NCI-H345 treated with DMSO at 0.1 percent for 48 hours (cell line): ENCODE measurements at regions not wholly inside any gene's neighbourhood (a gene's known extent, or its start where the extent isn't known, plus 50 kb on each side); places are given as distances from the start of the nearest gene placed in this dataset.
"Not testable (repeated sequence)": the region's sequence is repeated elsewhere in the genome, so short reads cannot be mapped to it uniquely, and the experiment has no call there.

ENCODE experiments used
- DNase-seq: peaks from one replicate; lab custom pipeline; 2025; ENCODE audit not compliant: unreplicated experiment; lab: John Stamatoyannopoulos, UW

- DNase-seq, result no peak
Observed at GRCh38 chr15:95129574-95129973, 898.2 kb downstream of the MCTP2 start.

DNA sequence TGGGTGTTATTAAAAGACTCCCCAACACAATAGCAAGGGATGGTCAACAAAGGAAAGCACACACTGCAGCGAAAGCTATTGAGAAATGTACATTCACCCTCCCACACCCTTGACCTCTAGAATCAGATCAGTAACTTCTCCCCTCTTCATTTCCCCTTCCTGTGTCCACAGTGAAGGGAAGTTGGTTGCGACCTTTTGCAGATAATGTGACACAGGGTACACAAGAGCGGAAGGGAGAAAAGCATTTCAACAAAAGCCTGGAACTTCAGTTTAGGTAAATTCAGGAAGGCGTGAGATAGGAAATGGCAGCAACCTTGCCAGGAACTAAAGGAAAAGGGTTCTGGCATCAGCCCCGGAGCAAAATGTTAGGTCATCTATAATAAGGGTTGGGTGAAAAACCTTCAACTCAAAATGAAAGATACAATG is 899.8 kb downstream of the MCTP2 start:
- DNase-seq, result no peak

DNA sequence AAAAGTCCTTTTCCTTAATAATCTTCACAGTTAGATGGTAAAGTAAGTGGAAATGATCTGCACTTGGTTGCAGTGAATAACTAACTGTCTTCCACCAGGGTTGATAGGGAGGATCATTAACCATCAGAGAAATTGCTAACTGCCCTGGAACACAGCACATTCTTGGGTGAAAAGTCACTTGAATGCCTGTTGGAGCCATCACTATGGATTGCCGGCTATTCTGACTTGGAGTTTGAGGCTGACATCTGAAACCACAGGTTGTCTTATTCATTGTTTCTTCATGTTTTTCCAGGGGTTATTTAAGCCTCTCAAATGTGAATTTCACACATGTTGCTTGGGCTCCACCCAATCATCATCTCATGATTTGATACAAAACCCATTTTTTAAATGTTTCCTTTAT is 901.4 kb downstream of the MCTP2 start:
- DNase-seq, result no peak

- no peak for DNase-seq
Observed at GRCh38 chr15:95134431-95135110, 903.2 kb downstream of the MCTP2 start.

DNA sequence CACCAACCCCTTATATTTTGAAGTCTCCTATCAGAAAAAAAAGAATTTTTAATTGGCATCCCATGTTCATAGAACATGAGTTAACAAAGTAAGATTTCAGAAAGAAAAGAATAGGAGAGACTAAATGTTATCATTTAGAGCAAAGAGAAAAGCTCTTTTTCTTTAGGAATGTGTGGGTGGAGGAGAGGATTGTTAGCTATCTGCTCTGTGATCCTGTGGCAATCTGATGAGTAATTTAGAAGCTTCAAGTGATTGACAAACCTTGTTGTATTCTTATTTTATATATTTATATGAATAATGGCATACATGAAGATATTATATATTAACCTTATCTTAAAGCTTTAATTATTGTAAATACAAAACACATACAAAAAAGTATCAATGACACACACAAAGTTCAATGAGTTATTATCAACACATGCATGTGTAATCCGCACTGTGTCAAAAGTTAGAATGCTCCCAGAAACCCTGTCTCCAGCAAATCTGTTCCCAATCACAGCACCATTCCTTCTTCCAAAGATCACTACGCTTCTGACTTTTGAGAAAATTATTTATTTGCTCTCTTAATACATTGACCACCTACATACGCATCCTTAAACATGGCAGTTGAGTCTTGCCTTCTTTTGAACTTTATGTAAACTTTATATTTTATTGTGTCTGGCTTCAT is 907.4 kb downstream of the MCTP2 start:
- DNase-seq, result no peak

GRCh38 chr15:95141486-95141885 is 910.1 kb downstream of the MCTP2 start:
- DNase-seq, result no peak

DNA sequence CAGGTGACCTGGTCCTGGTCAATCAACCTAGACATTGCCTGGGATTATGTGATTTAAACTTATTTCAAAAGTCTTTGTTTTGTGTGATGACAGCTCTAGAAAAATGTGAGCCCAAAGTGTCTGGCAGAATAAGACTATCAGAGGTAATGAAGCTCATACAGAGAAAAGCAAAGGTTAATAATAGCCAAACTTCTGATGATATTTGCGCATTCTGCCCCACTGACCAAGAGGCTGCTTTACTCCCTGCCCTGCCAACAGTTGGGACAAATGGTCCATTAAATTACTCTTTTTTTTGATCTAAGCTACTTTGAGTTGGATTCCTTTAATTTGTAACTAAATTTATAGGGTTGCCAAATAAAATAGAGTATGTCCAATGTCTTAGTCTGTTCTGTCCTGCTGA is 911.2 kb downstream of the MCTP2 start:
- DNase-seq, result no peak

DNA sequence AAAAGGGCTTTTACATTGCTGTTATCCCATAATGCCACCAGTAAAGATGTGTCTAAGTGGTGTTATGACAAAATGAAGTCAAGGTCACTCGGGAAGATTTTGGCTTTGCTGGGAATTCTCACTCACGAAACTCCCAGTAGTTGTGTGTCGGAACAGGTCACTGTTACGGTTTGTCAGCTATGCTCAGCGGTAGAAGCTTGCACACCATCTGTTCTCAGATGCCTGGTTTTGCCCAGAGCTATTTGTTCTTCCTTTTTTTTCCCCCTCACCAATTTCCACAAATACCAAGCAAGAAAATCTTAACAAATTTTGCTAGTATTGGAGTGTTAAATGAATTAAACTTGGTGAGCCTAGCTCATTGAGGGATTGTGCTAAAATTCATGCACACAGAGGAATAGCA is 915.1 kb downstream of the MCTP2 start:
- DNase-seq, result no peak

- no peak for DNase-seq
Observed at GRCh38 chr15:95148183-95148582, 916.8 kb downstream of the MCTP2 start.

DNA sequence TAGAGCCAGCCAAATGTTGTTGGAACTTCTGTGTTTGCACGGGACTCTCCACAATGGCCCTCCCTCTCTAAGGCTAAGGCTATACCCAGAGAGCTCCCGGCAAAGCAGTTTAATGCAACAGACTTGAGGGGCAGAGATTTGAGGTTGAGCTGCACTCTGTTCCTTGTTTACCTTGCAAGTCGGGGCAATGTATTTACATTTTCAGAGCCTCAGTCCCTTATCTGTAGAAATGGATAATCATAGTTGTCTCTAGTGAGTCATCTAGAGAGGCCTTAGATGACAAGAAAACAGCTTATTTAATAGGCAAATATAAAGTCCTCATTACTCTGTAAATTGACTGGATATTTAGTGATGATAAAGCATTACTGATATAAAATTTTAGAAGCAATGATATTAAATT is 917.7 kb downstream of the MCTP2 start:
- no peak for DNase-seq

DNA sequence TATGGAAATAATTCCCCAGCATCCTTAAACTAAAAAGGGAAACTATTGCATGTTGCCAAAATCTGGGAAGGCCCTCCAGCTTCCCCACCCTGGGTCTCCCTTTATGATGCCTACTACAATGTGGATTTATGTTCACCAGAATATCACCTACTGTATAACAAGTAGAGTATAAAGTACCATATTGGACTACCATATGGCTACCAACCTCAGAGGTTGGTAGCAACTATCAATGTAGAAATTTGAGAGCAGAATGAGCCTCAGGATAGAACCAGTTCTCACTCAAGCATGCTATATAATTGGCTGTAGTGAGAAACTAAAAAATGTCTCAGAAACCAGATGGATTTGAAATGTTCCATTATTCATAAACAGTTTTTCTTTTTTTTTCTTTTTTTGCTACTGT is 918.4 kb downstream of the MCTP2 start:
- DNase-seq, result no peak

DNA sequence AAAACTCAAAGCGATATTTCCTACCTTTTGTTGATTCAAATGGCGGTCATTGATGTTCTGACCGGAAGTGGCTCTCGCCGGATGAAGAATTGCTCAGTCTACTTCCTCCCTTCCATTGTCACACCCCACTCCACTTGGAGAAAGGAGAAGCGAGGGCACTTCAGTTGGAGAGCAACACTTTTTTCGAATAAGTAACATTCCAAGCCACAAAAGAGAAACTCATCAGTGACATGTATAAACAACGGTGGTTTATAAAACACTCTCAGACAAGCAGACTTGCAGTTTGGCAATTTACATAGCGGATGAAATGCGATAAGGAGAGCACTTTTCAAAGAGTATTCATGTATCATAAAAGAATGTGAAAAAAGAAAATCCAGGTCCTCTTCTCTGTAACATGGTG is 919.1 kb downstream of the MCTP2 start:
- no peak for DNase-seq

- DNase-seq, result no peak
Observed at GRCh38 chr15:95152741-95153140, 921.4 kb downstream of the MCTP2 start.

- not testable (repeated sequence) for DNase-seq
Observed at GRCh38 chr15:95153201-95153600, 921.8 kb downstream of the MCTP2 start.

- DNase-seq, result no peak
Observed at GRCh38 chr15:95160316-95160715, 929.0 kb downstream of the MCTP2 start.

DNA sequence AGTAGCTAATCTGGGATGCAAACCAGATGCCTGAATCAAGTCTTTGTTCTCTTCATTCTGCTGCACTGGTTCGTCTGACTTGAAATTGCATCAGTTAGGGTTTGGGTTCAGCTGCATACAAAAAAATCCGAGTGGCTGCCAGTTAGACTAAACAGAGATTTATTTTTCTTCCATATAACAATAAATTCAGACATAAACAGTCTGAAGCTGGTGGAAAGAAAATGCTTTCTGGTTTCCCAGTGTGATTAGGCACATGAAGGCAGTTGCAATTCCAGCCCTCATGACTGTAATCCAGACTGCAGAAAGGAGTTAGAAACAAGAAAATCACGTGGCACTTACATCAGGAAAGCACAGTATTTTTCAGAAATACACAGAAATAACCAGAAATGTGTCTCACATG is 930.7 kb downstream of the MCTP2 start:
- no peak for DNase-seq

GRCh38 chr15:95162531-95162930 is 931.2 kb downstream of the MCTP2 start:
- no peak for DNase-seq

- DNase-seq, result no peak
Observed at GRCh38 chr15:95162967-95163531, 931.7 kb downstream of the MCTP2 start.

DNA sequence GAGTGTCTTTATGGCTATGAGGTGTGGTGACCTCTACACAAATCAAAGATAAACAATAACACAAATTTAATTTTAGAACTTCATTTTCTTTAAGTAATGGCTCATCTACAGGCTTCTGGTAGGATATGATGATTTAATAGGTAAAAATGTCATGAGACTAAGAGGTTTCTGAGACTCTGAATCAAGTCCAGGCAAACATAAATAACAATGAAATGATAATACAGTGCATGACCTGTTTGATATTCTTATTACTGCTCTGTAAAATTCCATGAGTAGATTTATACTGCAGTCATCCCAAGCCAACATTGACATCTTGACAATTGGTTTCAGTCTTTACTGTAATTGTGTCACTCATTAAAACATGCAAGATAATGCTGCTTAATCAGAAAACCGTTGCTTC is 936.8 kb downstream of the MCTP2 start:
- no peak for DNase-seq

- no peak for DNase-seq
Observed at GRCh38 chr15:95168951-95169431, 937.6 kb downstream of the MCTP2 start.

- DNase-seq, result no peak
Observed at GRCh38 chr15:95169541-95170459, 938.4 kb downstream of the MCTP2 start.
